Left lung (tissue), 4 donors: ENCODE measurements at regions not wholly inside any gene's neighbourhood (a gene's known extent, or its start where the extent isn't known, plus 50 kb on each side); places are given as distances from the start of the nearest gene placed in this dataset.

Experiments used
- ATAC-seq: fragments of 200-7000 bp; cut with Tn5 transposase; one replicate; pipeline ENCODE4 v1.9.1; 2020; ENCODE audit warnings: moderate library complexity
- DNase-seq, 4 donors: peaks; one replicate each; pipeline ENCODE4 v3.0.0-alpha.2; 2013 to 2020
- H3K27ac ChIP-seq, 2 donors: fragments of 200-600 bp; sonication (generic) in 1 of 2; one replicate each; pipeline versions ENCODE4 v1.5.0 to v1.8.0; 2020 to 2021
- H3K27me3 ChIP-seq, 2 donors: fragments of 200-600 bp; sonication (generic) in 1 of 2; one replicate each; pipeline versions ENCODE4 v1.5.0 to v1.8.0; 2020 to 2021
- H3K36me3 ChIP-seq, 2 donors: fragments of 200-600 bp; sonication (generic) in 1 of 2; one replicate each; pipeline versions ENCODE4 v1.5.0 to v1.8.0; 2020 to 2021
- H3K4me1 ChIP-seq, 2 donors: fragments of 200-600 bp; one replicate each; pipeline ENCODE4 v1.8.0; 2021
- H3K4me3 ChIP-seq, 2 donors: fragments of 200-600 bp; sonication (generic) in 1 of 2; one replicate each; pipeline versions ENCODE4 v1.5.0 to v1.8.0; 2020 to 2021; ENCODE audit warnings: mild to moderate bottlenecking in 1 of 2
- H3K9me3 ChIP-seq, 2 donors: fragments of 200-600 bp; sonication (generic) in 1 of 2; one replicate each; pipeline versions ENCODE4 v1.5.0 to v1.8.0; 2020 to 2021
- intact Hi-C, 2 donors: fragments of 100-400 bp; cut with DNase I; formaldehyde crosslinking; loops; one replicate each; pipeline versions ENCODE4 v1.11.2 to v1.14.2; 2022
- TF ChIP-seq, protein P1 (sequence below), 2 donors: fragments of 200-600 bp; sonication (generic) in 1 of 2; IDR thresholded peaks; one replicate each; pipeline versions ENCODE4 v1.5.0 to v1.8.0; 2021; ENCODE audit warnings: antibody characterized with exemption in 2 of 2
- donor health status: DM: no; HTN: yes; CAD: no.
- donor health status: DM: no; HTN: no; CAD: no.

DNA sequence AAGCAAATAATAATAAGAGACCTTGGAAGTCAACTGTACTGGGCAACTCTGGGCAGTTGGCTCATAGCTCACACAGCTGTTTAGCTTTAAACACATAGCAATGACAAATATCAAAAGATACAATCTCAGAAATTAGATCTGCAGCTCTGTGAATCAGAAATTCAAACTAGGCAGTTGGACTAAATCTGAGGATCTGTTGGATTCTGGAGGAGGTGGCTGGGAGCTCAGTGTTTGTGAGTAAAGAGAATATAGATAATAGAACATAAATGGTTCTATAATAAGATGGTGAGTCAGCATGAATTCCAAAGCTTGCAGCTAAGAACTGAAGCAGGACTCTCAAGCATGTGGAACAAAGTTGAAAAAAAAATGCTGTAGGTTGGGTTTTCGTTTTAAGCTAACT is 1949.4 kb upstream of the SEL1L start:
- TF ChIP-seq, protein P1, sequence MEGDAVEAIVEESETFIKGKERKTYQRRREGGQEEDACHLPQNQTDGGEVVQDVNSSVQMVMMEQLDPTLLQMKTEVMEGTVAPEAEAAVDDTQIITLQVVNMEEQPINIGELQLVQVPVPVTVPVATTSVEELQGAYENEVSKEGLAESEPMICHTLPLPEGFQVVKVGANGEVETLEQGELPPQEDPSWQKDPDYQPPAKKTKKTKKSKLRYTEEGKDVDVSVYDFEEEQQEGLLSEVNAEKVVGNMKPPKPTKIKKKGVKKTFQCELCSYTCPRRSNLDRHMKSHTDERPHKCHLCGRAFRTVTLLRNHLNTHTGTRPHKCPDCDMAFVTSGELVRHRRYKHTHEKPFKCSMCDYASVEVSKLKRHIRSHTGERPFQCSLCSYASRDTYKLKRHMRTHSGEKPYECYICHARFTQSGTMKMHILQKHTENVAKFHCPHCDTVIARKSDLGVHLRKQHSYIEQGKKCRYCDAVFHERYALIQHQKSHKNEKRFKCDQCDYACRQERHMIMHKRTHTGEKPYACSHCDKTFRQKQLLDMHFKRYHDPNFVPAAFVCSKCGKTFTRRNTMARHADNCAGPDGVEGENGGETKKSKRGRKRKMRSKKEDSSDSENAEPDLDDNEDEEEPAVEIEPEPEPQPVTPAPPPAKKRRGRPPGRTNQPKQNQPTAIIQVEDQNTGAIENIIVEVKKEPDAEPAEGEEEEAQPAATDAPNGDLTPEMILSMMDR (IDR thresholded peaks at IDR 0.05), result no peak
- Histone ChIP-seq H3K9me3 (no peaks in the 10 kb centered on the region), H3K36me3 (no peaks in the 10 kb centered on the region), H3K4me1 (no peaks in the 10 kb centered on the region), H3K4me3 (no peak overlapping the region), H3K27ac (no peak overlapping the region), H3K27me3 (no peaks in the 10 kb centered on the region)
- no peak for DNase-seq
- ATAC-seq, result no peak
- intact Hi-C loops, result no loop called here

GRCh38 chr14:83485591-83485990 is 1951.9 kb upstream of the SEL1L start:
- DNase-seq (no peak), ATAC-seq (no peak)
- Histone ChIP-seq H3K4me3 (no peak overlapping the region), H3K9me3 (no peaks in the 10 kb centered on the region), H3K4me1 (no peaks in the 10 kb centered on the region), H3K27ac (no peak overlapping the region), H3K36me3 (no peaks in the 10 kb centered on the region), H3K27me3 (no peaks in the 10 kb centered on the region)
- TF ChIP-seq, protein P1 (IDR thresholded peaks at IDR 0.05), result no peak
- intact Hi-C loops, result no loop called here

DNA sequence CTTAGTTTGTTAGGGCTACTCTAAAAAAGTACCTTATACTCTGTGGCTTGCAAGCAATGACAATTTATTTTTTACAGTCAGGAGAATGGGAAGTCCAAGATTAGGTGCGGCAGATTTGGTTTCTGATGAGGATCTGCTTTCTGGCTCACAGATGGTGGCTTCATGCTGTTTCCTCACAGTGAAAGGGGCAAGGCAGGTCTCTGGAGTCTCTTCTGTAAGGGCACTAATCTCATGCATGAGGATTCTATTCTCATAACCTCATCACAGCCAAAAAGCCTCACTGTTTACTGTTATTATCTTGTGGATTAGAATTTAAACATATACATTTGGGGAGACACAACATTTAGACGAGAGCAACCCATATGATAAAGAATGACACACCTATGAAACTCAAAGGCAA is 1957.4 kb upstream of the SEL1L start:
- Histone ChIP-seq H3K4me1 (no peaks in the 10 kb centered on the region), H3K27me3 (no peaks in the 10 kb centered on the region), H3K27ac (no peak overlapping the region), H3K4me3 (no peak overlapping the region), H3K36me3 (no peaks in the 10 kb centered on the region), H3K9me3 (no peaks in the 10 kb centered on the region)
- intact Hi-C loops, result no loop called here
- no peak for ATAC-seq
- TF ChIP-seq, protein P1 (IDR thresholded peaks at IDR 0.05), result no peak
- no peak for DNase-seq

DNA sequence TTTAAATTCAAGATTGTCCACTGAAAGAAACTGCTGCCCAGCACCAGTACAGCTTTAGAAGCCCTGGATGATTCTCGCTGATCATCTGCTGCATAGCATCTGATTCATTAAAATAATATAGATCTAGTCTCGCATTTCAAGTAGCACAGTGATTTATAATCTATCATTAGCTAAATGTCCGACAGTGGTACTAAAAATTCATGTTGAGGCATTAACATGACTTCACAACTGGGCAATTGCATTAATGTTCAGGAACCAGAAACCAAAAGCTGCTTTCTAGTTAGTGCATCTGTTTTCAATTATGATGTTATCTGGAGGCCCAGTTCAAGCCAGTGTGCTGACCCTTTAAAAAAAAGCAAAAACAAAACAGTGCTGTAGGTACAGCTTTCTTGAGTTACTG is 1987.2 kb upstream of the SEL1L start:
- Histone ChIP-seq H3K4me3 (no peak overlapping the region), H3K9me3 (no peaks in the 10 kb centered on the region), H3K4me1 (no peaks in the 10 kb centered on the region), H3K36me3 (no peaks in the 10 kb centered on the region), H3K27ac (no peak overlapping the region), H3K27me3 (no peaks in the 10 kb centered on the region)
- ATAC-seq, result no peak
- intact Hi-C loops, result no loop called here
- TF ChIP-seq, protein P1 (IDR thresholded peaks at IDR 0.05), result no peak
- no peak for DNase-seq

DNA sequence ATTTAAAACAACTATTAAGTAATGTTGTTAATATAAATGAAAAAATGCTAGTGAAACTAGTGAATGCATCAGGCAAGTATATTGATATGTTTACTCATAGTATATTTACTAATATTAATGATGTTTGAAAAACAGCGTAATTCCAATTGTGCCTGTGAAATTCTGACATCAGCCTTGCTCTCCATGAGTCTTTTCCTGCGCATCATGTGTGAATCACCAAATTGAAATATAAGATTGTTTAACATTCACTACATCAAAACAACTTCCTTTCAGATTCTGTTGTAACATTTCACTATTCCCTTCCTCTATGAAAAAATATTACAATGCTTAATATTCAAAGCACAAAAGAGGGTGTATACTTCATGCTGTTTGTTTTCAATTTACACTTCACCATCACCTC is 1995.9 kb upstream of the SEL1L start:
- Histone ChIP-seq H3K4me3 (no peak overlapping the region), H3K4me1 (no peaks in the 10 kb centered on the region), H3K27me3 (no peaks in the 10 kb centered on the region), H3K9me3 (no peaks in the 10 kb centered on the region), H3K36me3 (no peaks in the 10 kb centered on the region), H3K27ac (no peak overlapping the region)
- DNase-seq (no peak), ATAC-seq (no peak)
- TF ChIP-seq, protein P1 (IDR thresholded peaks at IDR 0.05), result no peak
- intact Hi-C loops, result no loop called here
